A549 (cell line): ENCODE measurements at regions not wholly inside any gene's neighbourhood (a gene's known extent, or its start where the extent isn't known, plus 50 kb on each side); places are given as distances from the start of the nearest gene placed in this dataset.

ENCODE experiments used
- ATAC-seq, 2 experiments: fragments of 200-7000 bp in 1 of 2; fragments of >200 bp in 1 of 2; cut with Nextera tagmentation in 1 of 2; cut with Tn5 transposase in 1 of 2; 3 replicates each; pipeline versions ENCODE4 v1.8.0 to v1.9.1; 2018 to 2020; ENCODE audit warnings: mild to moderate bottlenecking in 1 of 2, moderate library complexity in 1 of 2
- CTCF ChIA-PET: fragments of 300-600 bp; sonication (Branson Sonifier 250); formaldehyde crosslinking; extraction: SDS; loops from one replicate; lab custom pipeline; 2021; ENCODE audit warnings: antibody characterized with exemption, inconsistent platforms; lab: Yijun Ruan, JAX
- POLR2A ChIA-PET: fragments of 350-600 bp; formaldehyde crosslinking; extraction: SDS; loops from one replicate; lab custom pipeline; 2021; ENCODE audit warnings: antibody characterized with exemption, inconsistent platforms; lab: Yijun Ruan, JAX
- DNase-seq, 2 experiments: peaks; one replicate each; pipeline versions ENCODE4 v3.0.0 to v3.0.0-alpha.2; 2011 to 2016; ENCODE audit warnings: low read depth in 1 of 2, low spot score in 1 of 2
- FAIRE-seq: peaks from 2 replicates; lab custom pipeline; 2011; peaks lifted over from hg19 to GRCh38; lab: Jason Lieb, UNC
- H3K27ac ChIP-seq, 2 experiments: fragments of >200 bp; sonication (Bioruptor Twin); formaldehyde crosslinking; 3 replicates each; pipeline ENCODE4 v1.5.1; 2016 to 2017
- H3K4me1 ChIP-seq: fragments of >200 bp; sonication (Bioruptor Twin); formaldehyde crosslinking; 3 replicates; pipeline ENCODE4 v1.6.1; 2016
- H3K4me2 ChIP-seq: fragments of >200 bp; sonication (Bioruptor Twin); formaldehyde crosslinking; 3 replicates; pipeline ENCODE4 v1.6.1; 2016
- H3K4me3 ChIP-seq: fragments of >200 bp; sonication (Bioruptor Twin); formaldehyde crosslinking; 3 replicates; pipeline ENCODE4 v1.5.1; 2016
- H3K9me3 ChIP-seq: fragments of >200 bp; sonication (Bioruptor Twin); formaldehyde crosslinking; 3 replicates; pipeline ENCODE4 v1.6.1; 2016
- CBX2 ChIP-seq: fragments of 200-600 bp; sonication (generic); IDR thresholded peaks from 2 replicates; pipeline ENCODE4 v1.6.1; 2016; ENCODE audit warnings: low read depth, mild to moderate bottlenecking, borderline replicate concordance
- CEBPB ChIP-seq, 2 experiments: fragments of >200 bp in 1 of 2; sonication (Bioruptor Twin) in 1 of 2; formaldehyde crosslinking in 1 of 2; IDR thresholded peaks; 2 replicates each; pipeline ENCODE4 v1.6.1; 2012 to 2016
- E2F6 ChIP-seq: IDR thresholded peaks from 2 replicates; pipeline ENCODE4 v1.6.1; 2012; ENCODE audit warnings: low read depth, borderline replicate concordance
- EHF ChIP-seq: fragments of 250-450 bp; sonication (Bioruptor Pico); IDR thresholded peaks from 2 replicates; pipeline ENCODE4 v1.5.0; 2020; ENCODE audit warnings: mild to moderate bottlenecking
- EHMT2 ChIP-seq: fragments of 200-600 bp; sonication (generic); IDR thresholded peaks from 2 replicates; pipeline ENCODE4 v1.6.1; 2016; ENCODE audit warnings: antibody characterized with exemption, low read depth, mild to moderate bottlenecking, moderate library complexity
- FOSL2 ChIP-seq, 2 experiments: fragments of 450-650 bp in 1 of 2; fragments of >200 bp in 1 of 2; sonication (Bioruptor Twin) in 1 of 2; formaldehyde crosslinking; IDR thresholded peaks; 2 replicates each; pipeline versions ENCODE4 v1.5.0 to v1.6.1; 2016 to 2020; ENCODE audit warnings: mild to moderate bottlenecking in 1 of 2, moderate library complexity in 1 of 2
- FOXS1 ChIP-seq: fragments of 250-450 bp; sonication (Bioruptor Pico); IDR thresholded peaks from 2 replicates; pipeline ENCODE4 v1.5.0; 2020; ENCODE audit warnings: mild to moderate bottlenecking, moderate library complexity
- HDAC2 ChIP-seq: fragments of 200-600 bp; sonication (generic); IDR thresholded peaks from 2 replicates; pipeline ENCODE4 v1.6.1; 2016
- HES2 ChIP-seq: fragments of >200 bp; sonication (Bioruptor Twin); formaldehyde crosslinking; IDR thresholded peaks from 2 replicates; pipeline ENCODE4 v1.6.1; 2016
- HOXA7 ChIP-seq: fragments of 250-450 bp; sonication (Bioruptor Pico); IDR thresholded peaks from 2 replicates; pipeline ENCODE4 v1.5.0; 2020; ENCODE audit warnings: mild to moderate bottlenecking, moderate library complexity
- JUN ChIP-seq, 2 experiments: fragments of >200 bp; sonication (Bioruptor Twin); formaldehyde crosslinking; IDR thresholded peaks; 2 replicates in 1 of 2; 3 replicates in 1 of 2; pipeline ENCODE4 v1.6.1; 2016 to 2017
- JUNB ChIP-seq: fragments of >200 bp; sonication (Bioruptor Twin); formaldehyde crosslinking; IDR thresholded peaks from 2 replicates; pipeline ENCODE4 v1.6.1; 2016
- NFE2L2 ChIP-seq: fragments of 150-350 bp; conservative IDR thresholded peaks from 2 replicates; pipeline ENCODE4 v1.6.1; 2014; ENCODE audit warnings: low read length
- NPAS2 ChIP-seq: fragments of 250-450 bp; sonication (Bioruptor Pico); IDR thresholded peaks from 2 replicates; pipeline ENCODE4 v1.8.0; 2022; ENCODE audit warnings: mild to moderate bottlenecking, moderate library complexity, borderline replicate concordance
- NR3C1 ChIP-seq: fragments of >200 bp; sonication (Bioruptor Twin); formaldehyde crosslinking; IDR thresholded peaks from 3 replicates; pipeline ENCODE4 v1.6.1; 2017
- SREBF2 ChIP-seq: fragments of 450-650 bp; IDR thresholded peaks from 2 replicates; pipeline ENCODE4 v1.6.1; 2014; ENCODE audit warnings: mild to moderate bottlenecking, moderate library complexity
- WGBS: methylation state at CpG from one replicate; pipeline ENCODE4 v1.1.6; 2017; ENCODE audit errors: missing lambda C conversion rate; 5-methylcytosine and 5-hydroxymethylcytosine counted together
- TF ChIP-seq, protein P1 (sequence below): IDR thresholded peaks from 2 replicates; pipeline ENCODE4 v1.6.1; 2012
- TF ChIP-seq, protein P2 (sequence below): fragments of >200 bp; sonication (Bioruptor Twin); formaldehyde crosslinking; IDR thresholded peaks from 3 replicates; pipeline ENCODE4 v1.6.1; 2016
- TF ChIP-seq, protein P3 (sequence below): fragments of 200-600 bp; sonication (generic); IDR thresholded peaks from 2 replicates; pipeline ENCODE4 v1.6.1; 2016; ENCODE audit warnings: antibody characterized with exemption, mild to moderate bottlenecking, moderate library complexity

- no peaks in the 10 kb centered on the region for H3K4me1 ChIP-seq
- ATAC-seq = no peak
- FAIRE-seq = no peak
- no peak for DNase-seq
- H3K4me2 ChIP-seq = no peak overlapping the region
- TF ChIP-seq HES2 (no peak), JUNB (no peak), CEBPB (IDR thresholded peaks at IDR 0.05) (no peak), SREBF2 (no peak), E2F6 (no peak), NPAS2 (no peak), EHMT2 (no peak)
- TF ChIP-seq, protein P1, sequence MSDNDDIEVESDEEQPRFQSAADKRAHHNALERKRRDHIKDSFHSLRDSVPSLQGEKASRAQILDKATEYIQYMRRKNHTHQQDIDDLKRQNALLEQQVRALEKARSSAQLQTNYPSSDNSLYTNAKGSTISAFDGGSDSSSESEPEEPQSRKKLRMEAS = no peak
- ChIA-PET CTCF (interaction anchor here (0.6 kb wide), 3 partner anchors 26 to 718 kb away, joined by 3 read pairs; no protein-coding TSS in a partner anchor), POLR2A (no interaction called here)
- 2% methylated on average over 2 of the region's 2 CpGs for WGBS
- H3K4me3 ChIP-seq = no peak overlapping the region
- no peak overlapping the region for H3K27ac ChIP-seq
- H3K9me3 ChIP-seq = no peaks in the 10 kb centered on the region
These were observed 409.1 kb upstream of the CRIM1 start for GRCh38 chr2:35946478-35946877.

GRCh38 chr2:35938838-35939237, 416.7 kb upstream of the CRIM1 start:
- ATAC-seq (no peak), FAIRE-seq (no peak), DNase-seq (no peak)
- no peaks in the 10 kb centered on the region for H3K4me1 ChIP-seq
- no peak overlapping the region for H3K4me2 ChIP-seq
- 31% methylated on average over 4 of the region's 4 CpGs for WGBS
- no peak for TF ChIP-seq FOSL2 (IDR thresholded peaks at IDR 0.05)
- TF ChIP-seq FOSL2 (CRISPR knock-in tag; IDR thresholded peaks at IDR 0.05) = no peak
- TF ChIP-seq, protein P2, sequence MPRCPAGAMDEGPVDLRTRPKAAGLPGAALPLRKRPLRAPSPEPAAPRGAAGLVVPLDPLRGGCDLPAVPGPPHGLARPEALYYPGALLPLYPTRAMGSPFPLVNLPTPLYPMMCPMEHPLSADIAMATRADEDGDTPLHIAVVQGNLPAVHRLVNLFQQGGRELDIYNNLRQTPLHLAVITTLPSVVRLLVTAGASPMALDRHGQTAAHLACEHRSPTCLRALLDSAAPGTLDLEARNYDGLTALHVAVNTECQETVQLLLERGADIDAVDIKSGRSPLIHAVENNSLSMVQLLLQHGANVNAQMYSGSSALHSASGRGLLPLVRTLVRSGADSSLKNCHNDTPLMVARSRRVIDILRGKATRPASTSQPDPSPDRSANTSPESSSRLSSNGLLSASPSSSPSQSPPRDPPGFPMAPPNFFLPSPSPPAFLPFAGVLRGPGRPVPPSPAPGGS = no peak
- no peak for TF ChIP-seq EHF
- no peak for TF ChIP-seq JUN (IDR thresholded peaks at IDR 0.05)
- TF ChIP-seq SREBF2 = no peak
- no peak for TF ChIP-seq EHMT2
- TF ChIP-seq, protein P3, sequence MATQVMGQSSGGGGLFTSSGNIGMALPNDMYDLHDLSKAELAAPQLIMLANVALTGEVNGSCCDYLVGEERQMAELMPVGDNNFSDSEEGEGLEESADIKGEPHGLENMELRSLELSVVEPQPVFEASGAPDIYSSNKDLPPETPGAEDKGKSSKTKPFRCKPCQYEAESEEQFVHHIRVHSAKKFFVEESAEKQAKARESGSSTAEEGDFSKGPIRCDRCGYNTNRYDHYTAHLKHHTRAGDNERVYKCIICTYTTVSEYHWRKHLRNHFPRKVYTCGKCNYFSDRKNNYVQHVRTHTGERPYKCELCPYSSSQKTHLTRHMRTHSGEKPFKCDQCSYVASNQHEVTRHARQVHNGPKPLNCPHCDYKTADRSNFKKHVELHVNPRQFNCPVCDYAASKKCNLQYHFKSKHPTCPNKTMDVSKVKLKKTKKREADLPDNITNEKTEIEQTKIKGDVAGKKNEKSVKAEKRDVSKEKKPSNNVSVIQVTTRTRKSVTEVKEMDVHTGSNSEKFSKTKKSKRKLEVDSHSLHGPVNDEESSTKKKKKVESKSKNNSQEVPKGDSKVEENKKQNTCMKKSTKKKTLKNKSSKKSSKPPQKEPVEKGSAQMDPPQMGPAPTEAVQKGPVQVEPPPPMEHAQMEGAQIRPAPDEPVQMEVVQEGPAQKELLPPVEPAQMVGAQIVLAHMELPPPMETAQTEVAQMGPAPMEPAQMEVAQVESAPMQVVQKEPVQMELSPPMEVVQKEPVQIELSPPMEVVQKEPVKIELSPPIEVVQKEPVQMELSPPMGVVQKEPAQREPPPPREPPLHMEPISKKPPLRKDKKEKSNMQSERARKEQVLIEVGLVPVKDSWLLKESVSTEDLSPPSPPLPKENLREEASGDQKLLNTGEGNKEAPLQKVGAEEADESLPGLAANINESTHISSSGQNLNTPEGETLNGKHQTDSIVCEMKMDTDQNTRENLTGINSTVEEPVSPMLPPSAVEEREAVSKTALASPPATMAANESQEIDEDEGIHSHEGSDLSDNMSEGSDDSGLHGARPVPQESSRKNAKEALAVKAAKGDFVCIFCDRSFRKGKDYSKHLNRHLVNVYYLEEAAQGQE = no peak
- no peak for TF ChIP-seq HDAC2
- no peak for TF ChIP-seq HES2
- no peak for TF ChIP-seq CBX2
- no peak for TF ChIP-seq NFE2L2
- TF ChIP-seq FOXS1 (CRISPR knock-in tag) = no peak
- no peak for TF ChIP-seq NR3C1
- TF ChIP-seq HOXA7 (CRISPR knock-in tag) = no peak
- POLR2A ChIA-PET = no interaction called here
- H3K9me3 ChIP-seq = no peaks in the 10 kb centered on the region
- H3K4me3 ChIP-seq = no peak overlapping the region
- no peak overlapping the region for H3K27ac ChIP-seq
- CTCF ChIA-PET = no interaction called here
